Keratinocyte (primary cell): ENCODE measurements at regions not wholly inside any gene's neighbourhood (a gene's known extent, or its start where the extent isn't known, plus 50 kb on each side); places are given as distances from the start of the nearest gene placed in this dataset.

Source experiments
- DNase-seq: peaks from one replicate; pipeline ENCODE4 v3.0.0-alpha.2; 2011; ENCODE audit warnings: low read depth, missing footprints, low spot score
- FAIRE-seq: peaks from 2 replicates; lab custom pipeline; 2011; peaks lifted over from hg19 to GRCh38; lab: Jason Lieb, UNC
- H2AFZ ChIP-seq: 2 replicates; pipeline ENCODE4 v1.6.0; 2012; ENCODE audit warnings: low read length, control low read depth, inconsistent platforms; ENCODE audit not compliant: control insufficient read depth
- H3K27ac ChIP-seq: 2 replicates; pipeline ENCODE4 v1.5.1; 2011; ENCODE audit warnings: low read length; ENCODE audit not compliant: control insufficient read depth, insufficient read depth
- H3K27me3 ChIP-seq: 3 replicates; pipeline ENCODE4 v1.6.0; 2011; ENCODE audit warnings: low read length; ENCODE audit not compliant: control insufficient read depth, insufficient read depth; ENCODE audit errors: extremely low read depth
- H3K36me3 ChIP-seq, 2 experiments: 2 replicates in 1 of 2; 3 replicates in 1 of 2; pipeline ENCODE4 v1.5.1; 2011; ENCODE audit warnings: low read length in 2 of 2, mild to moderate bottlenecking in 1 of 2; ENCODE audit not compliant: control insufficient read depth in 2 of 2, insufficient read depth in 2 of 2; ENCODE audit errors: extremely low read depth in 1 of 2
- H3K4me1 ChIP-seq: 3 replicates; pipeline ENCODE4 v1.5.1; 2011; ENCODE audit warnings: low read length; ENCODE audit not compliant: control insufficient read depth, insufficient read depth; ENCODE audit errors: extremely low read depth
- H3K4me2 ChIP-seq: 3 replicates; pipeline ENCODE4 v1.6.0; 2011; ENCODE audit warnings: low read depth, low read length; ENCODE audit not compliant: control insufficient read depth, insufficient read depth; ENCODE audit errors: extremely low read depth
- H3K4me3 ChIP-seq, 3 experiments: fragments of 200-600 bp in 1 of 3; sonication (generic) in 1 of 3; 2 replicates in 2 of 3; 3 replicates in 1 of 3; pipeline ENCODE4 v1.5.1; 2011 to 2016; ENCODE audit warnings: low read length in 3 of 3, mild to moderate bottlenecking in 3 of 3, control low read depth in 2 of 3, inconsistent platforms in 1 of 3, low read depth in 1 of 3, mixed read lengths in 1 of 3, mixed run types in 1 of 3, moderate library complexity in 1 of 3; ENCODE audit not compliant: control insufficient read depth in 2 of 3, insufficient read depth in 2 of 3; ENCODE audit errors: extremely low read depth in 1 of 3
- H3K79me2 ChIP-seq: 2 replicates; pipeline ENCODE4 v1.6.0; 2012; ENCODE audit warnings: low read length; ENCODE audit not compliant: control insufficient read depth, insufficient read depth
- H3K9ac ChIP-seq: 3 replicates; pipeline ENCODE4 v1.6.0; 2011; ENCODE audit warnings: low read length; ENCODE audit not compliant: control insufficient read depth, insufficient read depth; ENCODE audit errors: extremely low read depth
- H3K9me1 ChIP-seq: 3 replicates; pipeline ENCODE4 v1.6.0; 2011; ENCODE audit warnings: low read length; ENCODE audit not compliant: control insufficient read depth, insufficient read depth; ENCODE audit errors: extremely low read depth
- H3K9me3 ChIP-seq: 2 replicates; pipeline ENCODE4 v1.5.1; 2012; ENCODE audit warnings: low read depth, low read length; ENCODE audit not compliant: control insufficient read depth
- H4K20me1 ChIP-seq: 3 replicates; pipeline ENCODE4 v1.6.0; 2011; ENCODE audit warnings: low read length; ENCODE audit not compliant: control insufficient read depth, insufficient read depth; ENCODE audit errors: extremely low read depth
- CTCF ChIP-seq, 3 experiments: IDR thresholded peaks in 1 of 3; conservative IDR thresholded peaks in 1 of 3; optimal IDR thresholded peaks in 1 of 3; 2 replicates in 2 of 3; 3 replicates in 1 of 3; pipeline versions ENCODE3 to v1.5.1; 2011; ENCODE audit warnings: low read length in 3 of 3, mild to moderate bottlenecking in 3 of 3, moderate library complexity in 2 of 3, control low read depth in 1 of 3, inconsistent platforms in 1 of 3; ENCODE audit not compliant: insufficient read depth in 2 of 3; ENCODE audit errors: extremely low read depth in 1 of 3
- EZH2 ChIP-seq: IDR thresholded peaks from one replicate; pipeline ENCODE4 v1.6.1; 2012; ENCODE audit warnings: inconsistent platforms, mild to moderate bottlenecking, low read length, moderate library complexity
- dilution Hi-C: fragments of 300-500 bp; cut with MboI; formaldehyde crosslinking; loops from one replicate; pipeline ENCODE4 v1.7.0; 2020; ENCODE audit warnings: low sequenced_read_pairs; ENCODE audit not compliant: extremely low pct_ligation_motif_present

DNA sequence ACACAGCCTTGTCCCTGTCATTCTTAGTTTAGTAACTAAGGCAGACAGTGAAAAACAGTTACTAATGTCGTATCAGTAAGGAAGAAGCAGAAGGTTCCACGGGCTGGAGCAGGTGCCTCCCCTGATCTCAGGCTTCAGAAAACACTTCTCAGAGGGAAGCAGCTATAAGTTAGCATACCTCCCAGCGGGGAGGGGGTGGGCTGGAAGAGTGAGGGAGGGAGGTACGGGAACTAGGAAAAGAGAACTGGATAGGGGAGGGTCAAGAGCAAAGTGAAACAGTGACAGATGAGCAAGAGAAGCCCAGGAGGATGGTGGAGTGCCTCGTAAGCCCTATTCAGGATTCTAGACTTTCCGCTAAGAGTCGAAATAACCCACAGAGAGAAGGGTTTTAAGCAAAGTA is 186.3 kb upstream of the XYLT1 start:
- no peak overlapping the region for H2AFZ ChIP-seq
- no peaks in the 10 kb centered on the region for H3K4me1 ChIP-seq
- H3K79me2 ChIP-seq, result no peaks in the 10 kb centered on the region
- H3K27me3 ChIP-seq, result no peaks in the 10 kb centered on the region
- DNase-seq (no peak), FAIRE-seq (no peak)
- no peaks in the 10 kb centered on the region for H4K20me1 ChIP-seq
- no peaks in the 10 kb centered on the region for H3K36me3 ChIP-seq
- no peak overlapping the region for H3K4me3 ChIP-seq
- H3K4me2 ChIP-seq, result no peak overlapping the region
- TF ChIP-seq EZH2, result no peak
- TF ChIP-seq CTCF (optimal IDR thresholded peaks at IDR 0.05 in 1 of 3, IDR thresholded peaks at IDR 0.05 in 1 of 3, conservative IDR thresholded peaks at IDR 0.05 in 1 of 3; ENCODE audit: extremely low read depth in 1 of 3, insufficient read depth in 2 of 3, low read length in 3 of 3), result no peak
- no peak overlapping the region for H3K9ac ChIP-seq
- H3K27ac ChIP-seq, result no peak overlapping the region
- H3K9me3 ChIP-seq, result no peaks in the 10 kb centered on the region
- H3K9me1 ChIP-seq, result no peaks in the 10 kb centered on the region
- dilution Hi-C loops, result no loop called here

DNA sequence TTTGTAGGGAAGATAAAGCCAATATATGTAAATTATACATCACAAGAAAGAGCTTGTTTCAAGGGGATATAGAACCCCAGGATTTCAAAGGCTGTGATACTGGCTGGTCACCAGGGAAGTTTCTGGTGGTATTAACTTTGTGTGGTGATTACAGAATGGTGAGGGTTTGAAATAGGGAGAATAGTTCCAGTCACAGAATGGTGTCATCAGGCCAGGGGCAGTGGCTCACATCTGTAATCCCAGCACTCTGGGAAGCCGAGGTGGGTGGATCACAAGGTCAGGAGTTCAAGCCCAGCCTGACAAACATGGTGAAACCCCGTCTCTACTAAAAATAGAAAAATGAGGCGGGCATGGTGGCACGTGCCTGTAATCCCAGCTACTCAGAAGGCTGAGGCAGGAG is 183.8 kb upstream of the XYLT1 start:
- dilution Hi-C loops, result no loop called here
- Histone ChIP-seq H3K4me3 (no peak overlapping the region), H3K4me1 (no peaks in the 10 kb centered on the region), H3K9ac (no peak overlapping the region), H4K20me1 (no peaks in the 10 kb centered on the region), H3K27me3 (no peaks in the 10 kb centered on the region), H3K9me1 (no peaks in the 10 kb centered on the region), H3K4me2 (no peak overlapping the region), H3K9me3 (no peaks in the 10 kb centered on the region), H3K36me3 (no peaks in the 10 kb centered on the region), H3K27ac (no peak overlapping the region), H3K79me2 (no peaks in the 10 kb centered on the region), H2AFZ (no peak overlapping the region)
- FAIRE-seq (no peak), DNase-seq (no peak)
- TF ChIP-seq EZH2, result no peak
- TF ChIP-seq CTCF (optimal IDR thresholded peaks at IDR 0.05 in 1 of 3, IDR thresholded peaks at IDR 0.05 in 1 of 3, conservative IDR thresholded peaks at IDR 0.05 in 1 of 3; ENCODE audit: extremely low read depth in 1 of 3, insufficient read depth in 2 of 3, low read length in 3 of 3), result no peak
